ENCODE measurements at regions not wholly inside any gene's neighbourhood (a gene's known extent, or its start where the extent isn't known, plus 50 kb on each side); places are given as distances from the start of the nearest gene placed in this dataset.

GRCh38 chr3:104846270-104846669 lies 520.4 kb upstream of the ALCAM start:
- no peak overlapping the region for H3K27ac ChIP-seq
- WGBS, 4 donors = 49 to 70% (median 53%) methylated on average over 2 of the region's 2 CpGs
- no peak for DNase-seq
- no peaks in the 10 kb centered on the region for H3K27me3 ChIP-seq
- intact Hi-C loops (cut with DNase I) = no loop called here
- H3K36me3 ChIP-seq (replicated peaks in 1 of 2) = no peaks in the 10 kb centered on the region
- no peak overlapping the region for H3K4me3 ChIP-seq
- TF ChIP-seq CTCF (IDR thresholded peaks at IDR 0.05) (no peak), POLR2A (IDR thresholded peaks at IDR 0.05) (no peak)
- H3K4me1 ChIP-seq (replicated peaks in 1 of 2) = no peaks in the 10 kb centered on the region
- H3K9me3 ChIP-seq (replicated peaks in 1 of 3) = no peaks in the 10 kb centered on the region

- Histone ChIP-seq H3K4me3 (no peak overlapping the region), H3K36me3 (replicated peaks in 1 of 2) (no peaks in the 10 kb centered on the region), H3K27ac (no peak overlapping the region), H3K4me1 (replicated peaks in 1 of 2) (no peaks in the 10 kb centered on the region), H3K9me3 (replicated peaks in 1 of 3) (no peaks in the 10 kb centered on the region), H3K27me3 (no peaks in the 10 kb centered on the region)
- TF ChIP-seq POLR2A (IDR thresholded peaks at IDR 0.05) = no peak
- no peak for TF ChIP-seq CTCF (IDR thresholded peaks at IDR 0.05)
- intact Hi-C loops (cut with DNase I) = no loop called here
- WGBS, 4 donors = 72 to 87% (median 80%) methylated on average over 2 of the region's 2 CpGs
- DNase-seq = no peak
Measured at GRCh38 chr3:104849070-104849469, 517.6 kb upstream of the ALCAM start.

GRCh38 chr3:104854468-104854867 lies 512.2 kb upstream of the ALCAM start:
- intact Hi-C loops (cut with DNase I) = no loop called here
- DNase-seq = no peak
- 75 to 82% (median 78%) methylated on average over 2 of the region's 2 CpGs for WGBS, 4 donors
- Histone ChIP-seq H3K36me3 (replicated peaks in 1 of 2) (no peaks in the 10 kb centered on the region), H3K9me3 (replicated peaks in 1 of 3) (no peaks in the 10 kb centered on the region), H3K27ac (no peak overlapping the region), H3K4me1 (replicated peaks in 1 of 2) (no peaks in the 10 kb centered on the region), H3K4me3 (no peak overlapping the region), H3K27me3 (no peaks in the 10 kb centered on the region)
- no peak for TF ChIP-seq POLR2A (IDR thresholded peaks at IDR 0.05)

DNA sequence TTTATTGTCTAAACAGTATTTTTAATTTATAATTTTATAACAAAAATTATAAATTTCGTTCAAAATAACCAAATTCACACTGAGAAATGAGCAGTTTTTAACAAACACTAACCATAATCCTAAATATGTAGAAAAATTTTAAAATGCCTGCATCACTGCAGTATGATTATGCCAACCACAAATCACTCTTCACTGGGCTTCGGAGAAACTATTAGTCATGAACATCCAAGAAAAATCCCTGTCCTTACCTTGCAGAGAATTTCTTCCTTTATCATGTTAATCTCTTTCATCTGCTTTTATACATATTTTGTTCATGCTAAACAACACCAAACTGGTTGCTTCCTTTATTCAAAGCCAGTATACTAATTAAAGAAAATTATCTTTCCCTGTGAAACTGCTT lies 511.0 kb upstream of the ALCAM start:
- H3K9me3 ChIP-seq (replicated peaks in 1 of 3) = no peaks in the 10 kb centered on the region
- TF ChIP-seq CTCF (IDR thresholded peaks at IDR 0.05) (no peak), POLR2A (IDR thresholded peaks at IDR 0.05) (no peak)
- intact Hi-C loops (cut with DNase I) = no loop called here
- no peak for DNase-seq
- H3K27ac ChIP-seq = no peak overlapping the region
- no peak overlapping the region for H3K4me3 ChIP-seq
- 41 to 50% (median 44%) methylated on average over 2 of the region's 2 CpGs for WGBS, 4 donors
- no peaks in the 10 kb centered on the region for H3K27me3 ChIP-seq
- H3K4me1 ChIP-seq (replicated peaks in 1 of 2) = no peaks in the 10 kb centered on the region
- no peaks in the 10 kb centered on the region for H3K36me3 ChIP-seq (replicated peaks in 1 of 2)

GRCh38 chr3:104856741-104857140 lies 510.0 kb upstream of the ALCAM start:
- intact Hi-C loops (cut with DNase I) = no loop called here
- no peak for DNase-seq
- Histone ChIP-seq H3K4me3 (no peak overlapping the region), H3K27ac (no peak overlapping the region), H3K9me3 (replicated peaks in 1 of 3) (no peaks in the 10 kb centered on the region), H3K36me3 (replicated peaks in 1 of 2) (no peaks in the 10 kb centered on the region), H3K27me3 (no peaks in the 10 kb centered on the region), H3K4me1 (replicated peaks in 1 of 2) (no peaks in the 10 kb centered on the region)
- no peak for TF ChIP-seq POLR2A (IDR thresholded peaks at IDR 0.05)
- TF ChIP-seq CTCF (IDR thresholded peaks at IDR 0.05) = no peak
- WGBS, 4 donors = 62 to 78% (median 66%) methylated on average over 2 of the region's 2 CpGs
